CD14-positive monocyte (primary cell): ENCODE measurements at regions not wholly inside any gene's neighbourhood (a gene's known extent, or its start where the extent isn't known, plus 50 kb on each side); places are given as distances from the start of the nearest gene placed in this dataset.

ENCODE experiments used
- DNase-seq, 3 donors: peaks; one replicate each; pipeline ENCODE4 v3.0.0-alpha.2; 2011 to 2022
- H2AFZ ChIP-seq: 2 replicates; pipeline ENCODE4 v1.6.0; 2012; ENCODE audit warnings: mild to moderate bottlenecking, low read depth, low read length, inconsistent platforms; ENCODE audit not compliant: insufficient read depth, poor library complexity, severe bottlenecking
- H3K27ac ChIP-seq, 2 donors: 1 replicate in 1 of 2; 2 replicates in 1 of 2; pipeline ENCODE4 v1.5.1; 2012 to 2013; ENCODE audit warnings: low read length in 2 of 2, control low read depth in 1 of 2, inconsistent platforms in 1 of 2, low read depth in 1 of 2, mild to moderate bottlenecking in 1 of 2
- H3K27me3 ChIP-seq, 2 donors: one replicate each; pipeline versions ENCODE4 v1.6.0 to v1.6.1; 2011 to 2013; ENCODE audit warnings: low read length in 2 of 2; ENCODE audit not compliant: control insufficient read depth in 2 of 2, insufficient read depth in 2 of 2
- H3K36me3 ChIP-seq, 2 donors: replicated peaks in 1 of 2; 1 replicate in 1 of 2; 2 replicates in 1 of 2; pipeline versions ENCODE4 v1.5.1 to v1.6.1; 2012 to 2013; ENCODE audit warnings: low read length in 2 of 2, control low read depth in 1 of 2, inconsistent platforms in 1 of 2, mild to moderate bottlenecking in 1 of 2; ENCODE audit not compliant: insufficient read depth in 2 of 2, control insufficient read depth in 1 of 2
- H3K4me1 ChIP-seq, 2 donors: 1 replicate in 1 of 2; 2 replicates in 1 of 2; pipeline versions ENCODE4 v1.5.1 to v1.6.1; 2012 to 2013; ENCODE audit warnings: low read length in 2 of 2, control low read depth in 1 of 2, inconsistent platforms in 1 of 2, mild to moderate bottlenecking in 1 of 2, moderate library complexity in 1 of 2; ENCODE audit not compliant: insufficient read depth in 2 of 2, control insufficient read depth in 1 of 2
- H3K4me2 ChIP-seq: replicated peaks from 2 replicates; pipeline ENCODE3; 2012; ENCODE audit warnings: low read length, moderate library complexity, mild to moderate bottlenecking; ENCODE audit not compliant: poor library complexity, severe bottlenecking; ENCODE audit errors: extremely low read depth
- H3K4me3 ChIP-seq, 3 experiments: fragments of 200-600 bp in 1 of 3; sonication (generic) in 1 of 3; replicated peaks in 1 of 3; 1 replicate in 2 of 3; 2 replicates in 1 of 3; pipeline ENCODE4 v1.5.1; 2011 to 2013; ENCODE audit warnings: low read length in 3 of 3, mild to moderate bottlenecking in 3 of 3, control low read depth in 2 of 3, low read depth in 2 of 3, inconsistent platforms in 1 of 3, moderate library complexity in 1 of 3
- H3K79me2 ChIP-seq: 2 replicates; pipeline ENCODE4 v1.6.0; 2012; ENCODE audit warnings: mild to moderate bottlenecking, control low read depth, inconsistent platforms, low read length, moderate library complexity; ENCODE audit not compliant: insufficient read depth
- H3K9ac ChIP-seq: 2 replicates; pipeline ENCODE4 v1.6.0; 2017; ENCODE audit warnings: low read length, mild to moderate bottlenecking; ENCODE audit not compliant: insufficient read depth, poor library complexity, severe bottlenecking
- H3K9me3 ChIP-seq, 2 donors: replicated peaks in 1 of 2; 1 replicate in 1 of 2; 2 replicates in 1 of 2; pipeline versions ENCODE4 v1.5.1 to v1.6.1; 2012 to 2013; ENCODE audit warnings: low read length in 2 of 2, control low read depth in 1 of 2; ENCODE audit not compliant: control insufficient read depth in 1 of 2, insufficient read depth in 1 of 2
- H4K20me1 ChIP-seq: 2 replicates; pipeline ENCODE4 v1.6.0; 2012; ENCODE audit warnings: mild to moderate bottlenecking, low read length, control low read depth, moderate library complexity; ENCODE audit not compliant: insufficient read depth
- H3K27ac Mint-ChIP-seq, 7 donors: one replicate each; pipeline ENCODE4 v1.8.0; 2020; ENCODE audit warnings: mild to moderate bottlenecking in 7 of 7, mixed read lengths in 7 of 7, moderate library complexity in 6 of 7, inconsistent platforms in 2 of 7
- H3K27me3 Mint-ChIP-seq, 3 donors: one replicate each; pipeline ENCODE4 v1.8.0; 2021 to 2022; ENCODE audit warnings: low read depth in 3 of 3, mild to moderate bottlenecking in 3 of 3, mixed read lengths in 3 of 3, moderate library complexity in 3 of 3, inconsistent platforms in 1 of 3
- H3K36me3 Mint-ChIP-seq, 2 donors: one replicate each; pipeline ENCODE4 v1.8.0; 2020; ENCODE audit warnings: mixed read lengths in 2 of 2, inconsistent platforms in 1 of 2, mild to moderate bottlenecking in 1 of 2
- H3K4me1 Mint-ChIP-seq: one replicate; pipeline ENCODE4 v1.8.0; 2020; ENCODE audit warnings: mild to moderate bottlenecking, mixed read lengths
- H3K4me3 Mint-ChIP-seq, 2 donors: one replicate each; pipeline ENCODE4 v1.8.0; 2020; ENCODE audit warnings: mild to moderate bottlenecking in 2 of 2, mixed read lengths in 2 of 2, moderate library complexity in 1 of 2
- H3K9me3 Mint-ChIP-seq, 7 donors: one replicate each; pipeline ENCODE4 v1.8.0; 2020 to 2022; ENCODE audit warnings: mixed read lengths in 7 of 7, mild to moderate bottlenecking in 6 of 7, moderate library complexity in 6 of 7, inconsistent platforms in 2 of 7
- WGBS: methylation state at CpG from one replicate; pipeline ENCODE4 v1.1.5; 2013; ENCODE audit warnings: missing lambda C conversion rate; ENCODE audit not compliant: insufficient coverage; 5-methylcytosine and 5-hydroxymethylcytosine counted together
- intact Hi-C, 2 donors: fragments of 100-400 bp; cut with micrococcal nuclease; formaldehyde crosslinking; loops; one replicate each; pipeline versions ENCODE4 v1.15.0 to v1.15.1; 2023
- TF ChIP-seq, protein P1 (sequence below): fragments of 200-600 bp; IDR thresholded peaks from one replicate; pipeline ENCODE4 v1.8.0; 2022; ENCODE audit warnings: antibody characterized with exemption, mild to moderate bottlenecking

DNA sequence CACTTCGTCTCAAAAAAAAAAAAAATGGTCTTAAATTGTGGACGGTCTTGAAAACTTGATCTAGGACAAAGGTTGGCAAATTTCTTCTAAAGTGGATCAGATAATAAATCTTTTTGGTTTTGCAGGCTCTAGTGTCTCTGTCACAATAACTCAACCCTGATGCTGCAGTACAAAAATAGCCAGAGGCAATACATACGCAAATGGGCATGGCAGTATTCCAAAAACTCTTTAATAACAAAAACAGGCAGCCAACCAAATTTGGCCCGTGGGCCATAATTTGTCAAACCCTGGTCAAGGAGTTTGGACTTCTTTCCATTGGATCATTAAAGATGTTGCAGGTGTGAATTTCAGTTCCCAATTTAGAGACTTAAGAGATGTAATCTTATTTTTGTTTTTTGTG, 93.5 kb upstream of the MRI1 start:
- Histone ChIP-seq H3K4me2 (no peak overlapping the region), H3K9me3 (peaks cover 17 to 22% of the 10 kb centered on the region in 2 donors), H3K36me3 (no peaks in the 10 kb centered on the region), H3K27me3 (no peaks in the 10 kb centered on the region), H3K9ac (no peak overlapping the region), H3K4me1 (no peaks in the 10 kb centered on the region), H3K27ac (no peak overlapping the region), H4K20me1 (no peaks in the 10 kb centered on the region), H3K79me2 (no peaks in the 10 kb centered on the region), H2AFZ (no peak overlapping the region), H3K4me3 (no peak overlapping the region)
- WGBS: 87% methylated on average over 3 of the region's 4 CpGs
- peaks cover 0 to 3% of the 10 kb centered on the region in 2 donors for H3K36me3 Mint-ChIP-seq
- H3K4me3 Mint-ChIP-seq: no peak overlapping the region
- peaks cover 6 to 35% (median 27%) of the 10 kb centered on the region in 7 donors for H3K9me3 Mint-ChIP-seq
- DNase-seq: no peak
- intact Hi-C loops: no loop called here
- TF ChIP-seq, protein P1, sequence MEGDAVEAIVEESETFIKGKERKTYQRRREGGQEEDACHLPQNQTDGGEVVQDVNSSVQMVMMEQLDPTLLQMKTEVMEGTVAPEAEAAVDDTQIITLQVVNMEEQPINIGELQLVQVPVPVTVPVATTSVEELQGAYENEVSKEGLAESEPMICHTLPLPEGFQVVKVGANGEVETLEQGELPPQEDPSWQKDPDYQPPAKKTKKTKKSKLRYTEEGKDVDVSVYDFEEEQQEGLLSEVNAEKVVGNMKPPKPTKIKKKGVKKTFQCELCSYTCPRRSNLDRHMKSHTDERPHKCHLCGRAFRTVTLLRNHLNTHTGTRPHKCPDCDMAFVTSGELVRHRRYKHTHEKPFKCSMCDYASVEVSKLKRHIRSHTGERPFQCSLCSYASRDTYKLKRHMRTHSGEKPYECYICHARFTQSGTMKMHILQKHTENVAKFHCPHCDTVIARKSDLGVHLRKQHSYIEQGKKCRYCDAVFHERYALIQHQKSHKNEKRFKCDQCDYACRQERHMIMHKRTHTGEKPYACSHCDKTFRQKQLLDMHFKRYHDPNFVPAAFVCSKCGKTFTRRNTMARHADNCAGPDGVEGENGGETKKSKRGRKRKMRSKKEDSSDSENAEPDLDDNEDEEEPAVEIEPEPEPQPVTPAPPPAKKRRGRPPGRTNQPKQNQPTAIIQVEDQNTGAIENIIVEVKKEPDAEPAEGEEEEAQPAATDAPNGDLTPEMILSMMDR: no peak
- H3K27me3 Mint-ChIP-seq: peaks cover 0 to 6% (median 2%) of the 10 kb centered on the region in 3 donors
- no peaks in the 10 kb centered on the region for H3K4me1 Mint-ChIP-seq
- H3K27ac Mint-ChIP-seq: no peak overlapping the region

DNA sequence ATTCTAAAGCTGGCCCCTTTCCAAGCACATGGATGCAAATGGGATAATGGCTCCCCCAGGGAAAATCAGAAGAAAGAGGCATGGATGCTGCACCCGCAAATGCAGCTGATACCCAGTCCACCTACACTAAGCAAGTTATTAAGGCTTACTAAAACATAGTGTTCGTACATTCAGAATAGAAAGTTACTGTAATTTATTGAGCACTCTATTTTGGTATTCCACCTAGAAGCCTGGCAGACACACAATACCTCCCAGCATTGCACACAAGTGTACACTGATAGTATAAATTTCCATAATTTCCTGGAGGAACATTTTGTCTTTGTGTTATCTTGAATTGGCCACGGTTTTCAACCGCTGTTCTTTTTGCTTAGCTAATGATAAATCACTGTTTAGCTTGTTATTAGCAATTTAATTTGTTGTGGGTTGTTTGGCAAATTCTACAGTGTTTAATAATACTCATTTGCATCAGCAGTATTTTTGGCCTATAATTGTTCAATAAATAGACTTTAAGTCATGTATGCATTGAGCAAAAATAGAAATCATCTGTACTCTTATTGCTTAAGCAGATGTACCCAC, 94.5 kb upstream of the MRI1 start:
- DNase-seq: no peak
- no peaks in the 10 kb centered on the region for H3K79me2 ChIP-seq
- H3K27me3 Mint-ChIP-seq: peaks cover 0 to 6% (median 2%) of the 10 kb centered on the region in 3 donors
- no peaks in the 10 kb centered on the region for H3K27me3 ChIP-seq
- H3K27ac ChIP-seq: no peak overlapping the region
- H3K4me3 ChIP-seq: no peak overlapping the region
- H3K36me3 ChIP-seq: no peaks in the 10 kb centered on the region
- peaks cover 6 to 35% (median 27%) of the 10 kb centered on the region in 7 donors for H3K9me3 Mint-ChIP-seq
- no peak overlapping the region for H3K4me2 ChIP-seq
- H3K4me1 ChIP-seq: no peaks in the 10 kb centered on the region
- no peak overlapping the region for H3K4me3 Mint-ChIP-seq
- no CpG with 5 or more reads among the region's 4 CpGs for WGBS
- TF ChIP-seq, protein P1: no peak
- no peak overlapping the region for H3K27ac Mint-ChIP-seq
- peaks cover 3% of the 10 kb centered on the region for H3K4me1 Mint-ChIP-seq
- H3K9ac ChIP-seq: no peak overlapping the region
- intact Hi-C loops: no loop called here
- H2AFZ ChIP-seq: no peak overlapping the region
- H3K9me3 ChIP-seq: peaks cover 17 to 22% of the 10 kb centered on the region in 2 donors
- no peaks in the 10 kb centered on the region for H4K20me1 ChIP-seq
- H3K36me3 Mint-ChIP-seq: peaks cover 0 to 3% of the 10 kb centered on the region in 2 donors
